Fibroblast of mammary gland (primary cell): ENCODE measurements at regions not wholly inside any gene's neighbourhood (a gene's known extent, or its start where the extent isn't known, plus 50 kb on each side); places are given as distances from the start of the nearest gene placed in this dataset.

ENCODE experiments used
- DNase-seq: peaks from one replicate; pipeline ENCODE4 v3.0.0-alpha.2; 2010; ENCODE audit warnings: low read depth
- H3K4me3 ChIP-seq: 2 replicates; pipeline ENCODE4 v1.5.1; 2011; ENCODE audit warnings: low read depth, mild to moderate bottlenecking, low read length, moderate library complexity; ENCODE audit not compliant: control insufficient read depth
- CTCF ChIP-seq: conservative IDR thresholded peaks from 2 replicates; pipeline ENCODE4 v1.5.1; 2011; ENCODE audit warnings: low read depth, low read length, inconsistent platforms; ENCODE audit not compliant: control insufficient read depth, insufficient read depth

GRCh38 chr2:134150760-134151159 lies 103.1 kb upstream of the MGAT5 start:
- no peak for TF ChIP-seq CTCF
- H3K4me3 ChIP-seq: no peak overlapping the region
- DNase-seq: no peak

GRCh38 chr2:134152045-134153010 lies 101.5 kb upstream of the MGAT5 start:
- no peak for TF ChIP-seq CTCF
- no peak for DNase-seq

GRCh38 chr2:134153294-134153880 lies 100.5 kb upstream of the MGAT5 start:
- H3K4me3 ChIP-seq: no peak overlapping the region
- no peak for TF ChIP-seq CTCF
- DNase-seq: no peak

More at GRCh38 chr2:134152045-134153010, 101.5 kb upstream of the MGAT5 start:
- H3K4me3 ChIP-seq: no peak overlapping the region

- no peak for TF ChIP-seq CTCF
- DNase-seq: no peak
- no peak overlapping the region for H3K4me3 ChIP-seq
Measured at GRCh38 chr2:134154246-134154645, 99.6 kb upstream of the MGAT5 start.

DNA sequence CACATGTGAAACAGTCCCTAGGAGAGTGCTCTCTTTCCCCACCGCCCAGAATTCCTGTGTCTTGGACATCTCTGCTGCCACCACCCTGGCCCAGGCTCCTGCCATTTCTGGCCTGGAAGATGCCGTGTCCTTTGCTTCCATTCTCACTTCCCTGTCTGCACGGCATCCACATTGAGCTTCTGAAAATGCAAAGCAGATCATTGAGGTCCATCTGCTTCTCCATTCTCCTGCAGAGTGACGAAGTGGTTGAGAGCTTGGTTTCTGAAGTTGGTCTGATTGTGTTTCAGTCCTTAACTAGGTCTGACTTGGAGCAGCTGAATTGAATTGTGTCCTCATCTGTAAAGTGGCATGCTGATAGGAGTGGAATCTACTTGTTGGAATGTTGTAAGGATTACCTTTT lies 98.7 kb upstream of the MGAT5 start:
- no peak for DNase-seq
- H3K4me3 ChIP-seq: no peak overlapping the region
- TF ChIP-seq CTCF: no peak

DNA sequence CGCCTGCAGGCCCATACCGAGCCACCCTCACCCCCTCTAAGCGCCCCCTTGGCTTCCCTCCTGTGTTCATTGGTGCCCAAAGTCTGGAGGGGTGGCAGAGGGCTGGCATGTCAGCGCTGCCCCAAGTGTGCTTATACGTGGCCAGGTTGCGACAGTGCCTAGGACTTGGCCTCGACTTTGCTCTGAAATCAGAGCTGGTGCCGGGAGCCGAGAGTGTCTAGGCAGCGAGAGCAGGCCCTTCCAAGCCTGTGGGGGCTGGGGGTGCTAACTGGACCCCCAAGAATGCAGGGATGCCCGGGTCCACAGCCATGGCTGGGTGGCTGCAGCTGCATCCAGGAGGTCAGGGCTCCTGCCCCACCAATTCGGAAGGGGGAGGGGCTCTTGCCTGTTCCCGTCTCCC lies 95.6 kb upstream of the MGAT5 start:
- no peak overlapping the region for H3K4me3 ChIP-seq
- no peak for DNase-seq
- TF ChIP-seq CTCF: no peak
